ENCODE measurements at regions not wholly inside any gene's neighbourhood (a gene's known extent, or its start where the extent isn't known, plus 50 kb on each side); places are given as distances from the start of the nearest gene placed in this dataset.

GRCh38 chr10:55410415-55410885 lies 609.4 kb upstream of the PCDH15 start:
- Histone ChIP-seq H3K27ac (no peak overlapping the region), H3K27me3 (replicated peaks) (no peaks in the 10 kb centered on the region), H3K36me3 (replicated peaks) (no peaks in the 10 kb centered on the region), H3K4me3 (ENCODE audit: low read depth, low read length) (no peak overlapping the region)
- in situ Hi-C loops (cut with HindIII; ENCODE audit: low pct_ligation_motif_present, low sequenced_read_pairs): no loop called here
- TF ChIP-seq CTCF (IDR thresholded peaks at IDR 0.05; ENCODE audit: low read depth, low read length, missing control alignments): no peak
- peak; percentile 4 for DNase-seq

GRCh38 chr10:55404094-55404493 lies 603.1 kb upstream of the PCDH15 start:
- Histone ChIP-seq H3K27ac (no peak overlapping the region), H3K4me3 (ENCODE audit: low read depth, low read length) (no peak overlapping the region), H3K27me3 (replicated peaks) (no peaks in the 10 kb centered on the region), H3K36me3 (replicated peaks) (no peaks in the 10 kb centered on the region)
- no peak for TF ChIP-seq CTCF (IDR thresholded peaks at IDR 0.05; ENCODE audit: low read depth, low read length, missing control alignments)
- in situ Hi-C loops (cut with HindIII; ENCODE audit: low pct_ligation_motif_present, low sequenced_read_pairs): no loop called here
- no peak for DNase-seq

GRCh38 chr10:55400075-55400849 lies 599.2 kb upstream of the PCDH15 start:
- DNase-seq: peak; percentile 33
- no peak for TF ChIP-seq CTCF (IDR thresholded peaks at IDR 0.05; ENCODE audit: low read depth, low read length, missing control alignments)
- in situ Hi-C loops (cut with HindIII; ENCODE audit: low pct_ligation_motif_present, low sequenced_read_pairs): no loop called here
- no peaks in the 10 kb centered on the region for H3K36me3 ChIP-seq (replicated peaks)
- no peak overlapping the region for H3K27ac ChIP-seq
- no peaks in the 10 kb centered on the region for H3K27me3 ChIP-seq (replicated peaks)
- H3K4me3 ChIP-seq (ENCODE audit: low read depth, low read length): no peak overlapping the region

- DNase-seq: no peak
- TF ChIP-seq CTCF (IDR thresholded peaks at IDR 0.05; ENCODE audit: low read depth, low read length, missing control alignments): no peak
- Histone ChIP-seq H3K4me3 (ENCODE audit: low read depth, low read length) (no peak overlapping the region), H3K27me3 (replicated peaks) (no peaks in the 10 kb centered on the region), H3K36me3 (replicated peaks) (no peaks in the 10 kb centered on the region), H3K27ac (no peak overlapping the region)
- in situ Hi-C loops (cut with HindIII; ENCODE audit: low pct_ligation_motif_present, low sequenced_read_pairs): no loop called here
Measured at GRCh38 chr10:55398497-55398882, 597.5 kb upstream of the PCDH15 start.

GRCh38 chr10:55397777-55398496 lies 596.9 kb upstream of the PCDH15 start:
- no peak for DNase-seq
- Histone ChIP-seq H3K27ac (no peak overlapping the region), H3K36me3 (replicated peaks) (no peaks in the 10 kb centered on the region), H3K27me3 (replicated peaks) (no peaks in the 10 kb centered on the region), H3K4me3 (ENCODE audit: low read depth, low read length) (no peak overlapping the region)
- in situ Hi-C loops (cut with HindIII; ENCODE audit: low pct_ligation_motif_present, low sequenced_read_pairs): no loop called here
- TF ChIP-seq CTCF (IDR thresholded peaks at IDR 0.05; ENCODE audit: low read depth, low read length, missing control alignments): no peak

Measured in brain microvascular endothelial cell (primary cell).